HEK293 (cell line): ENCODE measurements at regions not wholly inside any gene's neighbourhood (a gene's known extent, or its start where the extent isn't known, plus 50 kb on each side); places are given as distances from the start of the nearest gene placed in this dataset.
A peak's percentile ranks its signal among the peaks of the same experiment; 100 is the strongest.
"Not testable (repeated sequence)": the region's sequence is repeated elsewhere in the genome, so short reads cannot be mapped to it uniquely, and the experiment has no call there.

Source experiments
- CTCF ChIA-PET: fragments of 350-600 bp; formaldehyde crosslinking; extraction: SDS; loops from one replicate; lab custom pipeline; 2021; ENCODE audit warnings: antibody characterized with exemption; lab: Yijun Ruan, JAX
- POLR2A ChIA-PET: fragments of 300-600 bp; formaldehyde crosslinking; extraction: SDS; loops from one replicate; lab custom pipeline; 2020; ENCODE audit warnings: antibody characterized with exemption, inconsistent platforms; lab: Yijun Ruan, JAX
- H3K27ac ChIP-seq: fragments of 200-500 bp; sonication (Bioruptor generic); 2 replicates; pipeline ENCODE4 v1.5.1; 2014; ENCODE audit warnings: low read depth, low read length, control low read depth, inconsistent platforms; ENCODE audit errors: extremely low read depth
- H3K36me3 ChIP-seq, 2 experiments: fragments of 200-500 bp in 1 of 2; sonication (Bioruptor generic) in 1 of 2; 1 replicate in 1 of 2; 2 replicates in 1 of 2; pipeline ENCODE4 v1.5.1; 2014 to 2017; ENCODE audit warnings: inconsistent platforms in 2 of 2, low read length in 2 of 2; ENCODE audit not compliant: control insufficient read depth in 2 of 2, insufficient read depth in 1 of 2
- H3K4me1 ChIP-seq: fragments of 200-500 bp; sonication (Bioruptor generic); 2 replicates; pipeline ENCODE4 v1.5.1; 2014; ENCODE audit warnings: mild to moderate bottlenecking, low read length, inconsistent platforms; ENCODE audit not compliant: control insufficient read depth, insufficient read depth
- H3K4me3 ChIP-seq: 2 replicates; pipeline ENCODE4 v1.5.1; 2011; ENCODE audit warnings: low read depth, mild to moderate bottlenecking, control low read depth, low read length, moderate library complexity
- H3K9me3 ChIP-seq: fragments of 200-500 bp; sonication (Bioruptor generic); 2 replicates; pipeline ENCODE4 v1.5.1; 2014; ENCODE audit warnings: low read depth, low read length, inconsistent platforms; ENCODE audit not compliant: control insufficient read depth, insufficient read depth
- ATF2 ChIP-seq: fragments of 450-650 bp; formaldehyde crosslinking; IDR thresholded peaks from 2 replicates; pipeline ENCODE4 v1.5.1; 2016; ENCODE audit warnings: missing biosample characterization, missing genetic modification characterization, low read depth
- KLF16 ChIP-seq: fragments of 450-650 bp; formaldehyde crosslinking; IDR thresholded peaks from 2 replicates; pipeline ENCODE4 v1.5.1; 2017; ENCODE audit warnings: missing biosample characterization, missing genetic modification characterization
- KLF8 ChIP-seq: fragments of 450-650 bp; formaldehyde crosslinking; IDR thresholded peaks from 2 replicates; pipeline ENCODE4 v1.5.1; 2016; ENCODE audit warnings: missing biosample characterization, missing genetic modification characterization
- REST ChIP-seq: fragments of 450-650 bp; formaldehyde crosslinking; IDR thresholded peaks from 2 replicates; pipeline ENCODE4 v1.5.1; 2016; ENCODE audit warnings: missing biosample characterization, missing genetic modification characterization
- SALL2 ChIP-seq: fragments of 450-650 bp; formaldehyde crosslinking; IDR thresholded peaks from 2 replicates; pipeline ENCODE4 v1.5.0; 2017; ENCODE audit warnings: missing biosample characterization, mild to moderate bottlenecking, missing genetic modification characterization, borderline replicate concordance
- ZNF146 ChIP-seq: fragments of 450-650 bp; formaldehyde crosslinking; IDR thresholded peaks from 2 replicates; pipeline ENCODE4 v1.5.1; 2016; ENCODE audit warnings: missing biosample characterization, missing genetic modification characterization
- ZNF155 ChIP-seq: fragments of 450-650 bp; formaldehyde crosslinking; IDR thresholded peaks from 2 replicates; pipeline ENCODE4 v1.5.1; 2016; ENCODE audit warnings: missing biosample characterization, missing genetic modification characterization
- ZNF248 ChIP-seq: fragments of 450-650 bp; formaldehyde crosslinking; IDR thresholded peaks from 2 replicates; pipeline ENCODE4 v1.5.1; 2017; ENCODE audit warnings: missing biosample characterization, missing genetic modification characterization
- ZNF280C ChIP-seq: fragments of 450-650 bp; formaldehyde crosslinking; IDR thresholded peaks from 2 replicates; pipeline ENCODE4 v1.5.1; 2016; ENCODE audit warnings: missing biosample characterization, missing genetic modification characterization
- ZNF292 ChIP-seq: fragments of 450-650 bp; formaldehyde crosslinking; IDR thresholded peaks from 2 replicates; pipeline ENCODE4 v1.5.1; 2016; ENCODE audit warnings: low read depth, missing biosample characterization, missing genetic modification characterization, borderline replicate concordance
- ZNF398 ChIP-seq: fragments of 450-650 bp; formaldehyde crosslinking; IDR thresholded peaks from 2 replicates; pipeline ENCODE4 v1.5.1; 2017; ENCODE audit warnings: missing biosample characterization, missing genetic modification characterization
- ZNF645 ChIP-seq: fragments of 450-650 bp; formaldehyde crosslinking; IDR thresholded peaks from 2 replicates; pipeline ENCODE4; 2016; ENCODE audit warnings: missing biosample characterization, missing genetic modification characterization
- ZNF658 ChIP-seq: fragments of 450-650 bp; formaldehyde crosslinking; IDR thresholded peaks from 2 replicates; pipeline ENCODE4; 2016; ENCODE audit warnings: missing biosample characterization, missing genetic modification characterization
- ZNF701 ChIP-seq: fragments of 450-650 bp; formaldehyde crosslinking; IDR thresholded peaks from 2 replicates; pipeline ENCODE4 v1.5.1; 2016; ENCODE audit warnings: missing biosample characterization, missing genetic modification characterization
- ZNF76 ChIP-seq: fragments of 450-650 bp; formaldehyde crosslinking; IDR thresholded peaks from 2 replicates; pipeline ENCODE4; 2016; ENCODE audit warnings: low read depth, missing biosample characterization, missing genetic modification characterization, borderline replicate concordance
- ZNF837 ChIP-seq: fragments of 450-650 bp; formaldehyde crosslinking; IDR thresholded peaks from 2 replicates; pipeline ENCODE4 v1.5.1; 2016; ENCODE audit warnings: missing biosample characterization, missing genetic modification characterization

- H3K9me3 ChIP-seq = peaks cover 3% of the 10 kb centered on the region
- POLR2A ChIA-PET = no interaction called here
- H3K36me3 ChIP-seq = no peaks in the 10 kb centered on the region
- TF ChIP-seq ZNF658 (tag by site-specific recombination) (no peak), ZNF146 (tag by site-specific recombination) (peak; percentile 97)
- TF ChIP-seq, all 188 proteins: peak for 1
- no peaks in the 10 kb centered on the region for H3K4me1 ChIP-seq
- CTCF ChIA-PET = no interaction called here
- H3K27ac ChIP-seq = no peak overlapping the region
- H3K4me3 ChIP-seq = no peak overlapping the region
Measured at GRCh38 chrX:1020634-1021166, 191.7 kb downstream of the CRLF2 start.

GRCh38 chrX:1016926-1017325 is 195.5 kb downstream of the CRLF2 start:
- POLR2A ChIA-PET, H3K4me1 ChIP-seq, CTCF ChIA-PET: not testable (repeated sequence)

GRCh38 chrX:1016281-1016680 is 196.2 kb downstream of the CRLF2 start:
- H3K36me3 ChIP-seq, H3K4me3 ChIP-seq, H3K4me1 ChIP-seq, H3K9me3 ChIP-seq, POLR2A ChIA-PET, H3K27ac ChIP-seq, CTCF ChIA-PET: not testable (repeated sequence)

More at GRCh38 chrX:1016926-1017325, 195.5 kb downstream of the CRLF2 start:
- H3K4me3 ChIP-seq, H3K36me3 ChIP-seq, H3K9me3 ChIP-seq, H3K27ac ChIP-seq: not testable (repeated sequence)

GRCh38 chrX:1012678-1013300 is 199.7 kb downstream of the CRLF2 start:
- CTCF ChIA-PET = no interaction called here
- no peaks in the 10 kb centered on the region for H3K9me3 ChIP-seq
- no peaks in the 10 kb centered on the region for H3K36me3 ChIP-seq
- H3K4me3 ChIP-seq = no peak overlapping the region
- POLR2A ChIA-PET = no interaction called here
- no peak overlapping the region for H3K27ac ChIP-seq
- TF ChIP-seq ZNF701 (tag by site-specific recombination) (no peak), ZNF837 (no peak), ZNF76 (tag by site-specific recombination) (no peak), ZNF155 (tag by site-specific recombination) (no peak), ZNF292 (tag by site-specific recombination) (no peak), KLF16 (tag by site-specific recombination) (no peak), ZNF280C (no peak), ZNF398 (tag by site-specific recombination) (no peak), ZNF248 (tag by site-specific recombination) (no peak), REST (tag by site-specific recombination) (no peak), SALL2 (tag by site-specific recombination) (no peak), KLF8 (tag by site-specific recombination) (no peak), ZNF645 (tag by site-specific recombination) (no peak), ATF2 (tag by site-specific recombination) (no peak)
- no peaks in the 10 kb centered on the region for H3K4me1 ChIP-seq
